Left ventricle myocardium inferior (tissue), 1 donor: ENCODE measurements at regions not wholly inside any gene's neighbourhood (a gene's known extent, or its start where the extent isn't known, plus 50 kb on each side); places are given as distances from the start of the nearest gene placed in this dataset.

Experiments used
- DNase-seq: peaks from one replicate; pipeline ENCODE4 v3.0.0-alpha.2; 2020
- H3K27ac ChIP-seq: fragments of 200-600 bp; replicated peaks from 2 replicates; pipeline ENCODE4 v1.8.0; 2021
- H3K27me3 ChIP-seq: fragments of 200-600 bp; 2 replicates; pipeline ENCODE4 v1.8.0; 2021; ENCODE audit warnings: low read depth
- H3K36me3 ChIP-seq: fragments of 200-600 bp; 2 replicates; pipeline ENCODE4 v1.8.0; 2021
- H3K4me1 ChIP-seq: fragments of 200-600 bp; 2 replicates; pipeline ENCODE4 v1.8.0; 2021
- H3K4me3 ChIP-seq: fragments of 200-600 bp; 2 replicates; pipeline ENCODE4 v1.8.0; 2021; ENCODE audit warnings: mild to moderate bottlenecking, moderate library complexity
- H3K9me3 ChIP-seq: fragments of 200-600 bp; replicated peaks from 2 replicates; pipeline ENCODE4 v1.8.0; 2021
- CTCF ChIP-seq: fragments of 200-600 bp; IDR thresholded peaks from 2 replicates; pipeline ENCODE4 v1.8.0; 2021; ENCODE audit warnings: antibody characterized with exemption, mild to moderate bottlenecking, borderline replicate concordance
- intact Hi-C: fragments of 100-400 bp; cut with micrococcal nuclease; formaldehyde crosslinking; loops from one replicate; pipeline ENCODE4 v1.11.0; 2022
- donor health status: DM: no; HTN: yes; CAD: no; lungs with severe emphysema.

GRCh38 chr6:91705646-91706045, 1118.8 kb upstream of the MAP3K7 start:
- H3K4me3 ChIP-seq = no peak overlapping the region
- no peak for DNase-seq
- H3K27ac ChIP-seq = no peak overlapping the region
- H3K4me1 ChIP-seq = no peaks in the 10 kb centered on the region
- no peaks in the 10 kb centered on the region for H3K9me3 ChIP-seq
- no peak for TF ChIP-seq CTCF
- H3K27me3 ChIP-seq = no peaks in the 10 kb centered on the region
- no peaks in the 10 kb centered on the region for H3K36me3 ChIP-seq
- intact Hi-C loops = no loop called here

- Histone ChIP-seq H3K9me3 (no peaks in the 10 kb centered on the region), H3K27me3 (no peaks in the 10 kb centered on the region), H3K4me1 (no peaks in the 10 kb centered on the region), H3K27ac (no peak overlapping the region), H3K36me3 (no peaks in the 10 kb centered on the region), H3K4me3 (no peak overlapping the region)
- TF ChIP-seq CTCF = no peak
- DNase-seq = no peak
- intact Hi-C loops = no loop called here
Measured at GRCh38 chr6:91704531-91704930, 1117.7 kb upstream of the MAP3K7 start.

GRCh38 chr6:91697010-91697695, 1110.3 kb upstream of the MAP3K7 start:
- H3K27ac ChIP-seq = no peak overlapping the region
- no peaks in the 10 kb centered on the region for H3K4me1 ChIP-seq
- TF ChIP-seq CTCF = no peak
- no peaks in the 10 kb centered on the region for H3K27me3 ChIP-seq
- no peaks in the 10 kb centered on the region for H3K9me3 ChIP-seq
- no peak overlapping the region for H3K4me3 ChIP-seq
- intact Hi-C loops = no loop called here
- H3K36me3 ChIP-seq = no peaks in the 10 kb centered on the region
- no peak for DNase-seq

GRCh38 chr6:91695221-91695620, 1108.3 kb upstream of the MAP3K7 start:
- DNase-seq = no peak
- H3K36me3 ChIP-seq = no peaks in the 10 kb centered on the region
- H3K9me3 ChIP-seq = no peaks in the 10 kb centered on the region
- no peak for TF ChIP-seq CTCF
- H3K4me3 ChIP-seq = no peak overlapping the region
- H3K27ac ChIP-seq = no peak overlapping the region
- intact Hi-C loops = no loop called here
- H3K27me3 ChIP-seq = no peaks in the 10 kb centered on the region
- no peaks in the 10 kb centered on the region for H3K4me1 ChIP-seq

- Histone ChIP-seq H3K4me3 (no peak overlapping the region), H3K36me3 (no peaks in the 10 kb centered on the region), H3K27me3 (no peaks in the 10 kb centered on the region), H3K4me1 (no peaks in the 10 kb centered on the region), H3K27ac (no peak overlapping the region), H3K9me3 (no peaks in the 10 kb centered on the region)
- DNase-seq = no peak
- TF ChIP-seq CTCF = no peak
- intact Hi-C loops = no loop called here
Measured at GRCh38 chr6:91694016-91694654, 1107.3 kb upstream of the MAP3K7 start.
